HG03558 (cell line): ENCODE measurements at regions not wholly inside any gene's neighbourhood (a gene's known extent, or its start where the extent isn't known, plus 50 kb on each side); places are given as distances from the start of the nearest gene placed in this dataset.

Source experiments
- ATAC-seq: cut with Tn5 transposase; IDR thresholded peaks from one replicate; pipeline ENCODE4 v1.9.1; 2021; ENCODE audit warnings: moderate number of reproducible peaks; ENCODE audit not compliant: unreplicated experiment; ENCODE audit errors: extremely low read depth

DNA sequence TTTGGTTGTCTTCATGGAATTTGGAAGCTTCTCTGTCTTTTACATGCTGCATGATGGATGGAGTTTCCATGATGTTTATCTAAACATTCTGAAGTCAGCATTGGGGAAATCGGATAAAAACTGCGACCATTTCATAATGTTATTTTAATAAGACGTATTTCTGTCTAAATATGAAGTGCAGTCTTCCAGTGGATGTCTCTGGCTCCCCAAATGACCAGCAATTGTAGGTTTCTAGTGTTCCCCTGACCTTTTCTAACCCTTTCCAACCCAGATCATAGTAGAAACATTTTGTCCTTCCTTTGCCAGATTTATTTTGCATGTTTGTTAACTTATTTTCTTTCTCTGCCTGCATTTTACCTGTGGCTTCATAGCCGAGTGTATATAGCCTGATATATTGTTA is 559.3 kb downstream of the ADCYAP1 start:
- ATAC-seq = no peak

DNA sequence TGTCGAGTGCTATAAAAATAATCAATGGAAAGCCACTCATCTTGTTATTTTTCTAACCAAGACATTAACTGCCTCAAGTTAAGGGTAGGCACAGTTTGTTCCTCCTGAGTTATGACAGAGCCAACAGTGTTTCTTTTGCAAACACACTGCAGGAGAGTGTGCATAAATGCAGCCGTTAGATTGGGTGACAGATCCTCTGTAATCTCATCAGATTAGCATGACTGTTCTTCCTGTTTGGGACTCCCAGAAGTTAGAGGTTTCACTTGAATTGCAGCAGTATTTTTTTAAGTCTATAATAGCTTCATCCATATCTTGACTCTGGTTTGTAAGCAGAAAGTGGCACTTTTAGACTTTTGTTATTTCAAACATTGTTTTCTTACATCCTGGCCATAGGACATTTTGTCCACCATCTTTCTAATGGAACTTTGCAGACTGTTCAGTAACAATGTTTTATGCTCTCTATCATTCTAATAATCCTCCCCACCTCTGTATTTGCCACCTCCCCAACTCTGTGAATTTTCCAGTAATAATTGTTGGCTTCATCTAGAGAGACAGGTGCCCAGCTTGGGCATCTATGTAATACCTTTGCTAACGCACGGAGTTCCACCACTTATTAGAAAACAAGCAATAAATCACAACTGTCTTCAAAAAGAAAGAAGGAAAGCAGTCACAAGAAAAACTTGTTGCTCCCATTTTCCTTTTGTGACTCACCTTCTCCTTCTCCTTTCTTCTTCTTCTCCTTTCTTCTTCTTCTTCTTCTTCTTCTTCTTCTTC is 560.0 kb downstream of the ADCYAP1 start:
- ATAC-seq = no peak

GRCh38 chr18:1466035-1466434 is 561.4 kb downstream of the ADCYAP1 start:
- ATAC-seq = no peak

DNA sequence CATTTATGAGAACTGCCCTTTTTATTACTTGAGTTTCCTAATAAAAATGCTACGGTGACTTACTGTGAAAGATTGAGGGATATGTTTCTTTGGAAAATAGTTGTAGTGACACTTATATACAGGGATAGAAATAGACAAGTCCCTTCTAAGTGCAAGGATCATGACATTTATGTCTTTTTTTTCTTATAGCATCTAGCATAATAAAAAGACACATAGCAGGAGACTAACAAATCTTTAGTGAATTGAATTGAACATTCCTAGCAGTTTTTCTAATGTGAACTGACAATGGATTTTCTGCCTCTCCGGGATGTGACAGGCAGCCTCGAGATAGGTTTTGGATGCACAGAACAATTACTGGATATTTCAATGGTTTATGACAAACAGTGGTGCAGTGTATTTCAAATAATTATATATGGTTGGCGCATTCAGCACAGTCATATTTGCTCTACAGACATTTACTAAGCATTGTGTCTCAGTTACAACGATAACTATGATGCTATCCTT is 562.8 kb downstream of the ADCYAP1 start:
- no peak for ATAC-seq

DNA sequence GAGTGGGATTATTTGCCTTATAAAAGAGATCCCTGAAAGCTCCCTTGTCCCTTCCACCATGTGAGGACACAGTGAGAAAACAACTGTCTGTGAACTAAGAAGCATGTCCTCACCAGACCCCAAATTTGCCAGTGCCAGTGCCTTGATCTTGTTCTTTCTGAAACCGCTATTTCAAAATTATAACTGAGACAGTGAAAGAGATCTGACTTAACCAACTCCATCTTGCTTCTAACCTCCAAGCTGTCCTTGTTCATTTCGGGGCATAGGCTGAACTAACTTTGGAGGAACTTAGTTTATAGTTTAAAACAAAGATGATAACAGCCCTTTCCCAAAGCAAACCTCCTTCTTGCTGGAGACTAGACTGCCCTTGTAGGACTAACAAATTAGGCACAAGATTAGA is 563.9 kb downstream of the ADCYAP1 start:
- no peak for ATAC-seq

- no peak for ATAC-seq
Measured at GRCh38 chr18:1475867-1476266, 571.2 kb downstream of the ADCYAP1 start.

DNA sequence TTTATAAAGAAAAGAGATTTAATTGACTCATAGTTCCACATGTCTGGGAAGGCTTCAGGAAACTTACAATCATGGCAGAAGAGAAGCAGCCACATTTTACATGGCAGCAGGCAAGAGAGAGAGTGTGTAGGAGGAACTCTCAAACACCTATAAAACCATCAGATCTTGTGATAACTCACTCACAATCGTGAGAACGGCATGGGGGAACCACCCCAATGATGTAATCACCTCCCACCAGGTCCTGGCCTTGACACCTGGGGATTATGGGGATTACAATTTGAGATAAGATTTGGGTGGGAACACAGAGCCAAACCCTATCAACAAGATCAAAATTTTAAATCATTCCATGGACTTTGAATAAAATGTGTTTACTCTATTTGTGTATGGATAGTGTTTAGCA is 575.6 kb downstream of the ADCYAP1 start:
- ATAC-seq = no peak

GRCh38 chr18:1481577-1481976 is 576.9 kb downstream of the ADCYAP1 start:
- ATAC-seq = no peak

DNA sequence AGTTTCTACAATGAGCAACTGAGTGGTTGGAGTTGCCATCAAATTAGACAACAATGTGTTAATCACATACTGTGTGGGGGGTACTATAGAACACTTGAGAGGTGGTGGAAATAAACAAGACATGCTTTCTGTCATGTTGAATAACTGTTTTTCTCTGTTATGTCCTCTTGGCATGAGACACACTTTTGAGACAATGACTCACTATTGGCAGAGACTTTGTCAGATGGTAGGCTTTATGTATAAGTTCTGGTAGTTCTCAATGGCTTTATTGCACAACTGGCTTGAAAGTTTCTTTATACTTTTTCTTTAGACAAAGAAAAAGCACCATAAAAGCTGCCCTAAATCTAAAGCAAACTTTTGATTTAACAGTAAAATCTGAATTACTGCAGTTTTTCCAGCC is 578.7 kb downstream of the ADCYAP1 start:
- no peak for ATAC-seq

DNA sequence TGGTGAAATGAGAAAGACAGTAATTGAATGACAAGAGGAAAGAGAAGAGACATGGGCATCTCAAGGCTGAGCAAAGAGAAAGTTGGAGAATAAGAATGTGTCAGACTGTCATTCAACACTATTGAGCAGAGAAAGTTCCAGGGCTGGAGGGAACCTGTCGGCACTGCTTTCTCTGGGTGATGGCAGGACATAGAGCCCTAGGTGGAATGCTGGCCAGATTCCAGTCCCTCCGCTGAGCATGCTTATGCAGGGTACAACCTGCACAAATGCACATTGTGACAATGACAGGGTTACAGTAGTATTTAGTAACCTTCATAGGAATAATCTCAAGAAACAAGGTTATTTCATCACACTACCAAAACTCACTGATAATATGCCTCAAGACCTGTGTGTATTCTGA is 582.8 kb downstream of the ADCYAP1 start:
- ATAC-seq = no peak

DNA sequence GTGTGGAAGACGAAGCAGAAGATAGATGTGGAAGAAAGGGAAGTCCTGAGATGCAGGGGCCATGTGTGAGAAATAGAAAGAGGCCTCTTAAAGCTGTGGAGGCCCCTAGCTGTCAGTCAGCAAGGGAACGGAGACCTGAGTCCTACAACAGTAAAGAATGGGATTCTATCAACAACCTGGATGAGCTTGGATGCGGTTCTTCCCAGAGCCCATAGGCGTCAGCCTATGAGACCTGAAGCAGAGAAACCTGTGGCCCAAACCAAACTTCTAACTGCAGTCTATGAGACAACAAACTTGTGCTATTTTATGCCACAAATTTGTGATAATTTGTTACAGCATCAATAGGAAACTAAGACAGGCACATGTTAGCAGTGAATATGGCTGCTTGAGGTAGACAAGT is 583.7 kb downstream of the ADCYAP1 start:
- no peak for ATAC-seq

DNA sequence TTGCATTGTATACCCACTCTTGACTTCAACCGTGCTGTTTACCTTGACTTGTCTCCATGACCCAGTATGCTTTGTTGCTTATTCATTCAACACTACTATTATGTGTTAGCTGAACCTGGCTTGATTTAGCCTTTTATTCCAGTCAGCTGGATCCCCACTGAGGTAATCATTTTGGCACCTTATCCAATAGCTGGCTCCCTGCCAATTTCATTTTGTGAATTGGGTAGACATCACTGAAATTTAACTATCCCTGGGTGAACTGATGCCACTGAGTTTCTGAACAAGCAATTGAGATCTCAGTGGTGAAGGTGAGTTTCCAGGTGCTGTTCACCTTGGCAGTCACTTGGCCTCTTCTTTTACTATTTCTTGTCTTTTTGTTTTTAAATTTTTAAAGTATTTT is 584.3 kb downstream of the ADCYAP1 start:
- no peak for ATAC-seq

DNA sequence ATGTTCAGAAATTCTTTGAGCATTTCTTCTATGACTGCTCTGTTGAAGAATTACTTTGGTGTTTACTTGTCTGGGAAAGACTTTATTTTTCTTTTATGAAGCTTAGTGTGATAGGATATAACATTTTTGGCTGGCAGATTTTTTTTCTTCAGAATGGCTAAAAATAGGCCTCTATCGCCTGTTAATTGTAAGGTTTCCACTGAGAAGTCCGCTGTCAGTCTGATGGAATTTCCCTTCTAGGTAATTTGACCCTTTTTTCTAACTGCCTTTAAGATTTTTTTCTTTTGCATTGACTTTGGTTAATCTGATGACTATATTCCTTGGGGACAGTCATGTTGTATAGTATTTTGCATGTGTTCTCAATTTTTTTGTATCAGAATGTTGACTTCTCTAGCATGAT is 590.7 kb downstream of the ADCYAP1 start:
- ATAC-seq = no peak

- ATAC-seq = no peak
Measured at GRCh38 chr18:1496096-1496495, 591.4 kb downstream of the ADCYAP1 start.

GRCh38 chr18:1498216-1498615 is 593.5 kb downstream of the ADCYAP1 start:
- no peak for ATAC-seq

DNA sequence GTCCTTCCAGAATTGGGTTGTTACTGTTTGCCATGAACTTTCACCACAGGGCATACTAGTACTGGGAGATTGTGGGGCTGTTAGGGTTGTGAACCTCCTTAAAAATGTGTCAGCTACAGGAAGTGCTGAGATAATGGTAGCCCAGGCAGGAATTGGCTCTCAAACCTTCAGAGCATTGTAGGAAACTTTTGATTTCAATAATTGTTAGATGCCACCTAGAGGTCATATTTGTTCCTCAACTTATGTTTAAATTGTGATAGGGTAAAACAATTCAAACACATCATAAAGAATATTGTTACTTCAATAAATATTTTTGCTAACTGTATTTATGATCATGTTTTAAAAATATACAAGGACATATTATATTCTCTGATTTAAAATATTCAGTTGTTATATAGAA is 594.6 kb downstream of the ADCYAP1 start:
- ATAC-seq = no peak

DNA sequence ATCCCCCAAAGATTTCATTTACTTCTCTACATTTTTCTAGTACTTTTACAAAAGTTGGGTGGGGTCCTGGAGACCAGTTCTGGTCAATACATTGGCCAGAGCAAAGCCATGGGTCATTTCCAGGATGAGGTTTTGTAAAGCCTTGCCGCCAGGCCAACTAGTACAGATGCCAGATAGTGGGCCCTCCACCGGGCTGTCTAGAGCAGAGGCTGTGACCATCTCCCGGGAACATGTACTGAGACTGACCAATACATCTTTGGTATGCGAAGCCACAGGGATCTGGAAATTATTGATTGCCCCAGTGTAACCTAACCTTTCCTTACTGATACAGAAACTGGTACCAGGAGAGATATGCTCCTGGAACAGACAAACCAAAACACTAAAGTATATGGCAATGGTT is 599.2 kb downstream of the ADCYAP1 start:
- no peak for ATAC-seq

GRCh38 chr18:1505856-1506255 is 601.2 kb downstream of the ADCYAP1 start:
- no peak for ATAC-seq

GRCh38 chr18:1510542-1511179 is 606.0 kb downstream of the ADCYAP1 start:
- no peak for ATAC-seq

DNA sequence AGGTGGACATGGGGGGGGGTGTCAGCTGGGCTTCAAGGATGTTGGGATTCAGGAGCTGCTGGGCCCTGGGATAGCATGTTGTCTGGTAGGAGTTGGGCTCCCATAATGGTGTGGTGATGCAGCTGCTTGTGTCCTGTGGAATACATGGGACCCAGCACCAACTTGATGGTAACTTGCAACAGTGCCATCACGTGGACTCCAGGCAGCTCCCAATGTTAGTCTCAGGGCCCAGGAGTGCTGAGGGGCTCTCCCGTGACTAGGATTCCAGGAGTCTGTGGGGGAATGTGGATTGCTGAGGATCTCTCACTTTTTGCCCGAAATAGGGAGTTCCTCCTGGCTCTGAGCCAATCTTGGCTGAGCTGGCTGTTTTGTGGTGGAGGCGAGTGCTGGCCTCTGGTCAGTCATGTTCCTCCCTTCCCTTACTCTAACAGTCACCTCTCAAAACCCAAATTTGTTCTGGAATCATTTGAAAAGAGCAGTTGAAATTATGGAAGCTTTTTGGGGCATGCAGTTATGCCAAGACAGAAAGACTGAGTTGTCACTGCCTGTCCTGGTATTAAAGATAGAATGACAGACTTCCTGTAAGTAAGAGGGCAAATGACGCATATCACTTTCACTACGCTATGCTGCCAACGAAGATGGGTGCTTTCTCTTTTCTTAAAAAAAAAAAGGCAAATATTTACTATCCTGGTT is 607.1 kb downstream of the ADCYAP1 start:
- ATAC-seq = no peak

GRCh38 chr18:1513519-1513918 is 608.8 kb downstream of the ADCYAP1 start:
- no peak for ATAC-seq
